ENCODE measurements at regions not wholly inside any gene's neighbourhood (a gene's known extent, or its start where the extent isn't known, plus 50 kb on each side); places are given as distances from the start of the nearest gene placed in this dataset.

GRCh38 chr4:166324321-166324720, 451.3 kb downstream of the TLL1 start:
- no peak overlapping the region for H3K23ac ChIP-seq (ENCODE audit: insufficient read length)
- no peaks in the 10 kb centered on the region for H3K23me2 ChIP-seq (ENCODE audit: low read depth, low read length)
- H3K36me3 ChIP-seq (ENCODE audit: control insufficient read depth in 2 of 4, insufficient read depth in 4 of 4, low read length in 3 of 4) = no peaks in the 10 kb centered on the region
- H3K27me3 ChIP-seq (replicated peaks in 1 of 4; ENCODE audit: control insufficient read depth in 3 of 4, extremely low read depth in 1 of 4, insufficient read depth in 3 of 4, low read length in 3 of 4) = no peaks in the 10 kb centered on the region
- ChIA-PET CTCF (ENCODE audit: partially characterized antibody) (interaction anchor here (0.6 to 5.5 kb wide), 19 partner anchors 9 to 951 kb away, joined by 3 to 49 read pairs (median 3); no protein-coding TSS in a partner anchor), POLR2A (ENCODE audit: partially characterized antibody) (no interaction called here)
- peak; percentile 48 for FAIRE-seq
- H3K4ac ChIP-seq (replicated peaks; ENCODE audit: insufficient read length, low read depth, low read length) = no peak overlapping the region
- H3K79me1 ChIP-seq (ENCODE audit: low read depth, low read length) = no peaks in the 10 kb centered on the region
- no peak overlapping the region for H3K4me3 ChIP-seq (ENCODE audit: extremely low read depth in 1 of 4, insufficient read depth in 2 of 4, low read depth in 3 of 4, low read length in 4 of 4)
- no peak overlapping the region for H2BK12ac ChIP-seq (ENCODE audit: low read depth, low read length)
- peak overlapping the region; percentile 98 for H2AFZ ChIP-seq (ENCODE audit: low read length)
- no peak overlapping the region for H4K91ac ChIP-seq (replicated peaks; ENCODE audit: insufficient read length, low read length)
- H3K56ac ChIP-seq (replicated peaks; ENCODE audit: insufficient read length, low read depth, low read length) = no peak overlapping the region
- peak in 1 of 2 experiments; percentile 63 for DNase-seq (ENCODE audit: low read depth in 1 of 2, low spot score in 2 of 2)
- no peak overlapping the region for H3K18ac ChIP-seq (ENCODE audit: extremely low read depth, low read length)
- TF ChIP-seq HDAC6 (IDR thresholded peaks at IDR 0.05; ENCODE audit: low read depth, low read length) (no peak), ZNF274 (IDR thresholded peaks at IDR 0.05; ENCODE audit: borderline replicate concordance, extremely low read depth, low read length) (no peak), RAD21 (IDR thresholded peaks at IDR 0.05 in 1 of 2, conservative IDR thresholded peaks at IDR 0.05 in 1 of 2; ENCODE audit: low read depth in 2 of 2, low read length in 2 of 2) (peak; percentile 74 to 80), USF2 (IDR thresholded peaks at IDR 0.05; ENCODE audit: low read length) (no peak), CTCF (IDR thresholded peaks at IDR 0.05; ENCODE audit: control extremely low read depth in 1 of 3, insufficient read depth in 1 of 3, low read depth in 1 of 3, low read length in 3 of 3) (peak in 2 of 3 experiments; percentile 59 to 73; a peak in 3 of 4 replicates)
- H4K20me1 ChIP-seq (replicated peaks in 1 of 2; ENCODE audit: control insufficient read depth in 1 of 2, insufficient read depth in 2 of 2, low read length in 2 of 2) = no peaks in the 10 kb centered on the region
- H3K9ac ChIP-seq (replicated peaks in 1 of 4; ENCODE audit: extremely low read depth in 1 of 4, low read depth in 3 of 4, low read length in 3 of 4) = no peak overlapping the region
- H2BK15ac ChIP-seq (ENCODE audit: low read length) = no peak overlapping the region
- no peak overlapping the region for H3K14ac ChIP-seq (ENCODE audit: insufficient read length)
- H4K8ac ChIP-seq (ENCODE audit: extremely low read depth, insufficient read depth, low read length) = no peak overlapping the region
- no peak overlapping the region for H2BK20ac ChIP-seq (ENCODE audit: low read length)
- H2AK5ac ChIP-seq (ENCODE audit: low read depth, low read length) = no peak overlapping the region
- H4K5ac ChIP-seq (ENCODE audit: insufficient read length, low read depth, low read length) = no peak overlapping the region
- 34% methylated on average over 4 of the region's 4 CpGs; no CpG with 5 or more reads in 1 of the 2 experiments for WGBS, 2 experiments (ENCODE audit: extremely low coverage in 1 of 2, insufficient coverage in 1 of 2, insufficient read length in 1 of 2, insufficient replicate concordance in 2 of 2, low coverage in 1 of 2, low lambda C conversion rate in 2 of 2, missing lambda C conversion rate in 1 of 2)
- no peak overlapping the region for H3K27ac ChIP-seq (ENCODE audit: low read depth, low read length)
- no peak overlapping the region for H2BK5ac ChIP-seq (ENCODE audit: low read depth, low read length)
- H3K79me2 ChIP-seq (ENCODE audit: control insufficient read depth in 1 of 2, insufficient read depth in 2 of 2, low read length in 2 of 2) = no peaks in the 10 kb centered on the region
- H3K4me2 ChIP-seq (ENCODE audit: insufficient read depth in 1 of 2, low read depth in 2 of 2, low read length in 2 of 2) = no peak overlapping the region
- H2BK120ac ChIP-seq (replicated peaks; ENCODE audit: low read depth, low read length) = no peak overlapping the region
- no peaks in the 10 kb centered on the region for H3K9me3 ChIP-seq (ENCODE audit: insufficient read depth in 2 of 2, low read depth in 1 of 2, low read length in 1 of 2)
- no peaks in the 10 kb centered on the region for H3K4me1 ChIP-seq (replicated peaks in 1 of 4; ENCODE audit: control insufficient read depth in 3 of 4, insufficient read depth in 4 of 4, low read length in 3 of 4)
